ENCODE measurements at regions not wholly inside any gene's neighbourhood (a gene's known extent, or its start where the extent isn't known, plus 50 kb on each side); places are given as distances from the start of the nearest gene placed in this dataset.
"Not testable (repeated sequence)": the region's sequence is repeated elsewhere in the genome, so short reads cannot be mapped to it uniquely, and the experiment has no call there.

DNA sequence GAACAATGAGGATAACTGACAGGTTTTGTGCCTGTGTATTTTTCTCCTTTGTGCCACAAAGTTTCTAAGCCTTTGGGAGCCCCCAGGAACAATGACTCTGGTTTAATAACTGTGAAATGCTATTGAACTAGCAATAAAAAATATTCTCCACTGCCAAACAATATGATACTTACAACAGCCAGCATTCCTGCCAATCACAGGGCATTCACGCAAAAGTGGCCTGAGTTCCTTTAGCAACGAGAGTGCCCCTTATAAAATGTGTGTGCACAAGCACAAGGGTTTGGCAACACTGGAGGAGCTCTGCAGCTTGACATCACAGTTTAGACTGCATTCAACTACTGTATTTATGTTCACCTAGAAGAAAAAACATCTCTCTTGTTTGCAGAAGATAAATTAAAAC lies 412.9 kb upstream of the NFE2L3 start:
- POLR2A ChIA-PET, result no interaction called here
- H3K4me3 Mint-ChIP-seq, result no peak overlapping the region
- ATAC-seq (no peak), DNase-seq (no peak)
- CTCF ChIA-PET, result no interaction called here
- H3K4me1 Mint-ChIP-seq (ENCODE audit: low read depth), result no peaks in the 10 kb centered on the region
- H3K27ac Mint-ChIP-seq, result no peak overlapping the region
- TF ChIP-seq, protein P1, sequence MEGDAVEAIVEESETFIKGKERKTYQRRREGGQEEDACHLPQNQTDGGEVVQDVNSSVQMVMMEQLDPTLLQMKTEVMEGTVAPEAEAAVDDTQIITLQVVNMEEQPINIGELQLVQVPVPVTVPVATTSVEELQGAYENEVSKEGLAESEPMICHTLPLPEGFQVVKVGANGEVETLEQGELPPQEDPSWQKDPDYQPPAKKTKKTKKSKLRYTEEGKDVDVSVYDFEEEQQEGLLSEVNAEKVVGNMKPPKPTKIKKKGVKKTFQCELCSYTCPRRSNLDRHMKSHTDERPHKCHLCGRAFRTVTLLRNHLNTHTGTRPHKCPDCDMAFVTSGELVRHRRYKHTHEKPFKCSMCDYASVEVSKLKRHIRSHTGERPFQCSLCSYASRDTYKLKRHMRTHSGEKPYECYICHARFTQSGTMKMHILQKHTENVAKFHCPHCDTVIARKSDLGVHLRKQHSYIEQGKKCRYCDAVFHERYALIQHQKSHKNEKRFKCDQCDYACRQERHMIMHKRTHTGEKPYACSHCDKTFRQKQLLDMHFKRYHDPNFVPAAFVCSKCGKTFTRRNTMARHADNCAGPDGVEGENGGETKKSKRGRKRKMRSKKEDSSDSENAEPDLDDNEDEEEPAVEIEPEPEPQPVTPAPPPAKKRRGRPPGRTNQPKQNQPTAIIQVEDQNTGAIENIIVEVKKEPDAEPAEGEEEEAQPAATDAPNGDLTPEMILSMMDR (IDR thresholded peaks at IDR 0.05), result no peak
- intact Hi-C loops (cut with micrococcal nuclease), result no loop called here
- no peaks in the 10 kb centered on the region for H3K9me3 Mint-ChIP-seq
- H3K27me3 Mint-ChIP-seq, result peaks cover 4% of the 10 kb centered on the region
- H3K36me3 Mint-ChIP-seq (ENCODE audit: low read depth), result no peaks in the 10 kb centered on the region

DNA sequence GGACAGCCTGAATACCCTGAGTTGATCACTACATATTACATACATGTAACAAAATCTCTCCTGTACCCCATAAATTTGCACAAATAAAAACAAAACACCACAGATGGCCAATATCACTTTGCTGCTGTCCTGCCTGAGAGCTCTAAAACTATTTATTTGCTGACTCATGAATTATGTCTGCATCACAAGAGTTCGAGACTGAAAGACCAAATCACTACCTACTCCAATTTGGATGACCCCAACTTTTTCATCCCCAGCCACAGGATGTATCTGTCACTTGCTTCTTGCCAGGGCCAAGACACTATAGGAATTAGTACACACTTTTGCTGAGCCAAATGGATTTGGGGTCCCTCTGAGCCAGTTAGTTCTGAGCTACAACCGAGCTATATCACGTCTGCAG lies 409.7 kb upstream of the NFE2L3 start:
- CTCF ChIA-PET, result no interaction called here

DNA sequence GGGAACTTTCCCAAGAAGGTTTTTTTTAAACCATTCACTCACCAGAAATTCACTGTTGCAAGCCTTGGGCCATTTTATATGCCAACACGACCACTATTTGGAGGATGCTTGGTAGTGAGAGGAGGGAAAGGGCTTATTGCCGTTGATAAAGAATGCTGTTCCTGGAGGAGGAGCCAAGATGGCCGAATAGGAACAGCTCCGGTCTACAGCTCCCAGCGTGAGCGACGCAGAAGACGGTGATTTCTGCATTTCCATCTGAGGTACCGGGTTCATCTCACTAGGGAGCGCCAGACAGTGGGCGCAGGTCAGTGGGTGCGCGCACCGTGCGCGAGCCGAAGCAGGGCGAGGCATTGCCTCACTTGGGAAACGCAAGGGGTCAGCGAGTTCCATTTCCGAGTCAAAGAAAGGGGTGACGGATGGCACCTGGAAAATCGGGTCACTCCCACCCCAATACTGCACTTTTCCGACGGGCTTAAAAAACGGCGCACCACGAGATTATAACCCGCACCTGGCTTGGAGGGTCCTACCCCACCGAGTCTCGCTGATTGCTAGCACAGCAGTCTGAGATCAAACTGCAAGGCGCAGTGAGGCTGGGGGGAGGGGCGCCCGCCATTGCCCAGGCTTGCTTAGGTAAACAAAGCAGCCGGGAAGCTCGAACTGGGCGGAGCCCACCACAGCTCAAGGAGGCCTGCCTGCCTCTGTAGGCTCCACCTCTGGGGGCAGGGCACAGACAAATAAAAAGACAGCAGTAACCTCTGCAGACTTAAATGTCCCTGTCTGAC lies 408.1 kb upstream of the NFE2L3 start:
- H3K9me3 Mint-ChIP-seq; ATAC-seq; POLR2A ChIA-PET; H3K27ac Mint-ChIP-seq; H3K4me1 Mint-ChIP-seq (ENCODE audit: low read depth); H3K27me3 Mint-ChIP-seq; intact Hi-C loops (cut with micrococcal nuclease); CTCF ChIA-PET; H3K36me3 Mint-ChIP-seq (ENCODE audit: low read depth); DNase-seq; H3K4me3 Mint-ChIP-seq: not testable (repeated sequence)

More for the DNA sequence above, 409.7 kb upstream of the NFE2L3 start:
- POLR2A ChIA-PET, result no interaction called here
- Mint-ChIP-seq H3K27me3 (no peaks in the 10 kb centered on the region), H3K36me3 (ENCODE audit: low read depth) (no peaks in the 10 kb centered on the region), H3K4me1 (ENCODE audit: low read depth) (no peaks in the 10 kb centered on the region), H3K9me3 (no peaks in the 10 kb centered on the region), H3K4me3 (no peak overlapping the region), H3K27ac (no peak overlapping the region)
- intact Hi-C loops (cut with micrococcal nuclease), result no loop called here
- TF ChIP-seq, protein P1 (IDR thresholded peaks at IDR 0.05), result no peak
- no peak for ATAC-seq
- no peak for DNase-seq

DNA sequence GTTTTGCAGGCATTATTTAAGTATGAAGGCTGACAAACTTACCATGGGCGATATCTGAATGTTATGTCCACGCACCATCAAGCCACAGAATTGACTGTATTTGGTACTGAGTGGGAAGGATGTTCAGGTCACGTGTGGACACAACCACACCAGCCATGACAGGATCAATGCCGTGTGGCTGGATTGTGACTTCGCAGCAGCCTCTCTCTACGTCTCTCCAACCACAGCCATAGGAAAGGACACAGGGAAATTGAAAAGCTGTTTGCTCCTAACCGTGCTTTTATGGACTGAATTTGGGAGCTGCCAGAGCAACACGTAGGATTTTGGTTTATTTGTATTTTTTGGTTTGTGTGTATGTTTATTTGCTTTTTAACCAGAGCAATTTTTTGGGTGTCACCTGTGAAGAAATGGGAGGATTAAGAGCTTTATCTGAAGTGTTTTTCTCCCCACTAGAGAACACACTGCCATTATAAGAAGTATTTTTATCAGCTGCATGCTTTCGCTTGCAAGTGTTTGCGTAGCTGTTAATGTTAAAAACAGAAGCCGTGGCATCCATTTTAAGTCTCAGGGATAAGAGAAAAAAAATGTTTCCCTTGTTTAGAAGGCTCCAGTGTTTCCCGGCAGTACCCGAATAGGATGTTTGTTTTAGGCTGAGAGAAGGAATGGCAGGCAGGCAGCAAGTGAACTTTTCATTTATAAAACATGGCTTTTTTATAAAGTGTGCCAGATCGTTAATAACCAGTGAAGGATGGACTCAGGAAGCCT lies 401.1 kb upstream of the NFE2L3 start:
- H3K4me3 Mint-ChIP-seq, result no peak overlapping the region
- no peaks in the 10 kb centered on the region for H3K36me3 Mint-ChIP-seq (ENCODE audit: low read depth)
- ATAC-seq (no peak), DNase-seq (no peak)
- POLR2A ChIA-PET, result no interaction called here
- H3K27ac Mint-ChIP-seq, result no peak overlapping the region
- intact Hi-C loops (cut with micrococcal nuclease), result no loop called here
- H3K4me1 Mint-ChIP-seq (ENCODE audit: low read depth), result no peaks in the 10 kb centered on the region
- H3K9me3 Mint-ChIP-seq, result no peaks in the 10 kb centered on the region
- TF ChIP-seq, protein P1 (IDR thresholded peaks at IDR 0.05), result no peak
- H3K27me3 Mint-ChIP-seq, result no peaks in the 10 kb centered on the region
- CTCF ChIA-PET, result interaction anchor here (1.3 kb wide), 1 partner anchor 14 kb away, joined by 3 read pairs; no protein-coding TSS in a partner anchor

DNA sequence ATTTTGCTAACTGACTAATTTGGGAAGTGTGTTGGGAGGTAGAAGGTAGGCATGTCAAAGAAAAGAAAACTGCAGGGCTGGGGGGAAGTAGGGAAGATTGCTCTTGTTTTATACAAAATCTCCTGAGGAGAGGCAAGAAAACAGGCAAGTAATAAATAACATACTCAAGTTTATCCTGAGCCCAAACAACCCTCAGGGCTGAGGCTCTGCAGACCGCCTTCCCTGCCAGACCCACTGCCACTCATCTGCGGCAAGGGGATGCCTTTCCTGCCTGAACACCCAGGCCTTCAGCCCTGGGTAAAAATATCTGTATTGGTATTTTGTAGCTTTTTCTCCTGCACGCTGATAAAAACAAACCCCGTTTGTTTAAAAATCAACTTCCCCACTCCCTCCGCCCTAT lies 399.8 kb upstream of the NFE2L3 start:
- no peak for ATAC-seq
- Mint-ChIP-seq H3K4me1 (ENCODE audit: low read depth) (no peaks in the 10 kb centered on the region), H3K27me3 (peaks cover 4% of the 10 kb centered on the region), H3K4me3 (no peak overlapping the region), H3K36me3 (ENCODE audit: low read depth) (no peaks in the 10 kb centered on the region), H3K9me3 (no peaks in the 10 kb centered on the region), H3K27ac (no peak overlapping the region)
- TF ChIP-seq, protein P1 (IDR thresholded peaks at IDR 0.05), result no peak
- CTCF ChIA-PET, result no interaction called here
- POLR2A ChIA-PET, result no interaction called here
- no peak for DNase-seq
- intact Hi-C loops (cut with micrococcal nuclease), result no loop called here

Measured in activated CD8-positive, alpha-beta T cell treated with anti-CD3 and anti-CD28 coated beads for 36 hours (primary cell).